CD4-positive, alpha-beta T cell treated with Interleukin-6 at 100 ng/mL for 8 hours (primary cell): ENCODE measurements at regions not wholly inside any gene's neighbourhood (a gene's known extent, or its start where the extent isn't known, plus 50 kb on each side); places are given as distances from the start of the nearest gene placed in this dataset.
"Not testable (repeated sequence)": the region's sequence is repeated elsewhere in the genome, so short reads cannot be mapped to it uniquely, and the experiment has no call there.

Experiments used
- DNase-seq: peaks from one replicate; pipeline ENCODE4 v3.0.0-alpha.2; 2020; ENCODE audit warnings: mixed read lengths, low spot score

GRCh38 chr6:15827496-15828255 lies 164.8 kb upstream of the DTNBP1 start:
- DNase-seq = no peak

GRCh38 chr6:15826814-15827318 lies 164.0 kb upstream of the DTNBP1 start:
- no peak for DNase-seq

- no peak for DNase-seq
These were observed 162.6 kb upstream of the DTNBP1 start for GRCh38 chr6:15825332-15825930.

DNA sequence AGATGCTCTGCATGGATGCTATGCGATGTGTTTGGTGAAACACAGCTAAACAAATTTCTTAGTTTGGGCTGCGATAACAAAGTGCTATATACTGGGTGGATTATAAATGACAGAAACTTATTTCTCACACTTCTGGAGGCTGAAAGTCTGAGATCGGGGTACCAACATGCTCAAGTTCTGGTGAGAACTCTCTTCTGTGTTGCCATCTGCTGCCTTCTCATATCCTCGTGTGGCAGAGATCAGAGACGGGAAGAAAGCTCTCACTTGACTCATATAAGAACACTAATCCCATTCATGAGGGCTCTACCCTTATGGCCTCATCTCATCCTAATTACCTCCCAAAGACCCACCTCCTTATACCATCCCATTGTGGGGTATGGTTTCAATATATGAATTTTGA lies 162.0 kb upstream of the DTNBP1 start:
- no peak for DNase-seq

GRCh38 chr6:15823838-15824414 lies 161.1 kb upstream of the DTNBP1 start:
- DNase-seq = no peak

GRCh38 chr6:15822835-15823234 lies 160.0 kb upstream of the DTNBP1 start:
- no peak for DNase-seq

DNA sequence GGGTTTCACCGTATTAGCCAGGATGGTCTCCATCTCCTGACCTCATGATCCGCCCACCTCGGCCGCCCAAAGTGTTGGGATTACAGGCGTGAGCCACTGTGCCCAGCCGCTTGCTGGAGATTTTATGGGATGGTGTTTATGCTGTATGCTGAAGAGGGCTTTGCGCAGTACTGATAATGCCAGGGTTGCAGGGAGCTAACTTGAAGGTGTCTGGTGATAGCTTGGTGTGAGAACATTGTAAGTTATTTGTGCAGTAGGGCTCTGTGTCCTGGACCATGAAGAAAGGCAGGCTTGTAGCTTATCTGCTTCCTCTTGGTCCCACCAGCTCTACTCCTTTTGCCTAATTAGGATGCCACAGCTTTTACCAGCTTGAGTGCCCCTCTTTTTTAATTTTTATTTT lies 157.0 kb upstream of the DTNBP1 start:
- DNase-seq = no peak

DNA sequence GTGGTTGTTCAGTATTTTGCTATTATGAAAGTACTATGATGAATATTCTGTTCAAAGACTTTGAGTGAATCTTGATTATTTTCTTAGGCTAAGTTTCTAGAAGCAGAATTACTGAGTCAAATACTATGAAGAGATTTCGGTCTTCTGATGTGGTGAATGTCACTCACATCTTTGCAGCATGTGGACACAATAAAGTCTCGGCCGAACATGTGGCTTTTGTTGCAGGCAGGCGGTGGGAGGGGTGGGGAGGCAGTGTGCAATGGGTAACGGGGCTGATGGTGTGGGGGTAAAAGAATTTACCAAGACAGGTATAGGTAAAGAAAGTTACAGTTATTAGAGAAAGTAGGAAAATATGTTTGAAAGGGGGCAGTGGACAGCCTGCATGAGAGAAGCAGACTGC lies 156.4 kb upstream of the DTNBP1 start:
- no peak for DNase-seq

GRCh38 chr6:15818491-15818890 lies 155.7 kb upstream of the DTNBP1 start:
- DNase-seq = no peak

- DNase-seq = no peak
These were observed 155.2 kb upstream of the DTNBP1 start for GRCh38 chr6:15818044-15818443.

- DNase-seq = no peak
These were observed 154.3 kb upstream of the DTNBP1 start for GRCh38 chr6:15817100-15817499.

DNA sequence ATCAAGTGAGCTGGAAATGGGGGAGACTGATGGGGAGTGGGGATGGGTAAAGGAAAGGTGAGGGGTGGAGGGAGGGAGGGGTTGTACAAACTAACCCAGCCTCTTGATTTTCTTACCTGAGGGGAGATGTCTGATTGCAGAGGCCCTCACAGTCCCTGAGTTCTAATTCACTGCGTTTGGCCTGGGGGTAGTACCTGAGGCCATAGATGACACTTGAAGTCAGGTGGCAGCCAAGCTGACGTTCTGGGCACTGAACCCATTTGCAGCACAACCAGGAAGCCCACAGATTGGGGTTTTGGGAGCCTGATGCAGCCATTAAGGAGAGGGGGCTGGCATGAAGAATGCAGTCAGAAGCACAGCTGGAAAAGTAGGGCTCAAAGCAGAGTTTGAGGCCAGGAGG lies 153.8 kb upstream of the DTNBP1 start:
- no peak for DNase-seq

- DNase-seq = not testable (repeated sequence)
These were observed 150.9 kb upstream of the DTNBP1 start for GRCh38 chr6:15813698-15814097.

- DNase-seq = no peak
These were observed 148.3 kb upstream of the DTNBP1 start for GRCh38 chr6:15811107-15811506.

GRCh38 chr6:15810618-15811017 lies 147.8 kb upstream of the DTNBP1 start:
- no peak for DNase-seq

- DNase-seq = no peak
These were observed 146.5 kb upstream of the DTNBP1 start for GRCh38 chr6:15809367-15809766.

- no peak for DNase-seq
These were observed 141.6 kb upstream of the DTNBP1 start for GRCh38 chr6:15804164-15805154.

- no peak for DNase-seq
These were observed 139.6 kb upstream of the DTNBP1 start for GRCh38 chr6:15802466-15802865.

DNA sequence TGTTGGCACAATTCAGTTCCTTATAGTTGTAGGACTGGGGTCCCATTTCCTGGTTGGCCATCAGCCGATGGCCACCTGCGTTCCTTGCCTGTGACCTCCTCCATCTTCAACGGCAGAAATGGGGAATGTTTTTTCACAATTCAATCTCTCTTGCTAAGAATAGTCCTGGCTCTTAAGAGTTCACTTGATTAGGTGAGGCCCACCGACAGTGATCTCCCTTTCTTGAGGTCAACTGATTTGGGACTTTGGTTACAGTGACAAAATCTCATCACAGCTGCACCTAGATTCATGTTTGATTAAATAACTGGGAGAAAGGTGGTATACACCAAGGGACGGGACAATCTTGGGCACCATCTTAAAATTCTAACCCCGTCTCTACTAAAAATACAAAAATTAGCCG lies 139.1 kb upstream of the DTNBP1 start:
- no peak for DNase-seq

GRCh38 chr6:15800841-15801617 lies 138.2 kb upstream of the DTNBP1 start:
- DNase-seq = no peak

- no peak for DNase-seq
These were observed 135.9 kb upstream of the DTNBP1 start for GRCh38 chr6:15798533-15799255.
